Mesenchymal stem cell (in vitro differentiated cells and primary cell): ENCODE measurements at regions not wholly inside any gene's neighbourhood (a gene's known extent, or its start where the extent isn't known, plus 50 kb on each side); places are given as distances from the start of the nearest gene placed in this dataset.

Experiments used
- DNase-seq: peaks from one replicate; pipeline ENCODE4 v3.0.0-alpha.2; 2013
- H2AFZ ChIP-seq: one replicate; pipeline ENCODE4 v1.6.1; 2013; ENCODE audit warnings: low read depth, mild to moderate bottlenecking, control low read depth, inconsistent platforms, low read length, moderate library complexity
- H2AK5ac ChIP-seq: 2 replicates; pipeline ENCODE4 v1.6.1; 2013; ENCODE audit warnings: low read length, moderate library complexity, mild to moderate bottlenecking, inconsistent platforms; ENCODE audit not compliant: severe bottlenecking
- H2BK120ac ChIP-seq: one replicate; pipeline ENCODE4 v1.6.1; 2013; ENCODE audit warnings: low read depth, mild to moderate bottlenecking, inconsistent platforms, low read length, moderate library complexity
- H2BK12ac ChIP-seq, 2 experiments: one replicate each; pipeline ENCODE4 v1.6.1; 2013; ENCODE audit warnings: inconsistent platforms in 2 of 2, low read length in 2 of 2, mild to moderate bottlenecking in 2 of 2, moderate library complexity in 2 of 2, control low read depth in 1 of 2
- H2BK15ac ChIP-seq: one replicate; pipeline ENCODE4 v1.6.1; 2013; ENCODE audit warnings: mild to moderate bottlenecking, low read depth, inconsistent platforms; ENCODE audit not compliant: poor library complexity, severe bottlenecking
- H2BK5ac ChIP-seq: 2 replicates; pipeline ENCODE4 v1.6.1; 2013; ENCODE audit warnings: low read depth, mild to moderate bottlenecking, low read length, control low read depth, inconsistent platforms; ENCODE audit not compliant: poor library complexity, severe bottlenecking
- H3K14ac ChIP-seq, 2 experiments: one replicate each; pipeline ENCODE4 v1.6.1; 2013; ENCODE audit warnings: inconsistent platforms in 2 of 2, low read length in 2 of 2, control low read depth in 1 of 2, mild to moderate bottlenecking in 1 of 2, moderate library complexity in 1 of 2
- H3K18ac ChIP-seq, 2 experiments: one replicate each; pipeline ENCODE4 v1.6.1; 2013; ENCODE audit warnings: inconsistent platforms in 2 of 2, low read length in 2 of 2, control low read depth in 1 of 2, low read depth in 1 of 2, mild to moderate bottlenecking in 1 of 2
- H3K23ac ChIP-seq, 2 experiments: one replicate each; pipeline ENCODE4 v1.6.1; 2013; ENCODE audit warnings: inconsistent platforms in 2 of 2, low read length in 2 of 2, mild to moderate bottlenecking in 2 of 2, moderate library complexity in 2 of 2, control low read depth in 1 of 2
- H3K27ac ChIP-seq: 2 replicates; pipeline ENCODE4 v1.5.1; 2013; ENCODE audit warnings: mild to moderate bottlenecking, moderate library complexity, low read length, control low read depth, inconsistent platforms; ENCODE audit not compliant: poor library complexity, severe bottlenecking
- H3K27me3 ChIP-seq, 2 experiments: 2 replicates each; pipeline versions ENCODE4 v1.6.1 to v1.7.0; 2013; ENCODE audit warnings: low read length in 2 of 2, mild to moderate bottlenecking in 2 of 2, moderate library complexity in 2 of 2, control low read depth in 1 of 2, inconsistent platforms in 1 of 2; ENCODE audit not compliant: control insufficient read depth in 1 of 2, insufficient read depth in 1 of 2
- H3K36me3 ChIP-seq, 2 experiments: 2 replicates each; pipeline versions ENCODE4 v1.6.1 to v1.7.0; 2013; ENCODE audit warnings: low read length in 2 of 2, control low read depth in 1 of 2, inconsistent platforms in 1 of 2, low read depth in 1 of 2, mild to moderate bottlenecking in 1 of 2; ENCODE audit not compliant: insufficient read depth in 2 of 2, control insufficient read depth in 1 of 2
- H3K4ac ChIP-seq, 2 experiments: one replicate each; pipeline ENCODE4 v1.6.1; 2013; ENCODE audit warnings: inconsistent platforms in 2 of 2, low read length in 2 of 2, mild to moderate bottlenecking in 2 of 2, moderate library complexity in 2 of 2, control low read depth in 1 of 2, low read depth in 1 of 2
- H3K4me1 ChIP-seq: 2 replicates; pipeline ENCODE4 v1.6.1; 2013; ENCODE audit warnings: low read depth, low read length, control low read depth; ENCODE audit not compliant: control insufficient read depth, insufficient read depth
- H3K4me2 ChIP-seq: 2 replicates; pipeline ENCODE4 v1.6.1; 2013; ENCODE audit warnings: low read length, mild to moderate bottlenecking, inconsistent platforms; ENCODE audit not compliant: poor library complexity, severe bottlenecking
- H3K4me3 ChIP-seq, 2 experiments: 2 replicates each; pipeline versions ENCODE4 v1.5.1 to v1.7.0; 2013; ENCODE audit warnings: low read length in 2 of 2, mild to moderate bottlenecking in 2 of 2, control low read depth in 1 of 2, low read depth in 1 of 2; ENCODE audit not compliant: insufficient read depth in 1 of 2
- H3K79me1 ChIP-seq: replicated peaks from 2 replicates; pipeline ENCODE4 v1.6.1; 2013; ENCODE audit warnings: mild to moderate bottlenecking, control low read depth, low read length, inconsistent platforms; ENCODE audit not compliant: poor library complexity, severe bottlenecking
- H3K9ac ChIP-seq: 2 replicates; pipeline ENCODE4 v1.7.0; 2013; ENCODE audit warnings: mild to moderate bottlenecking, low read length, moderate library complexity
- H3K9me3 ChIP-seq: 2 replicates; pipeline ENCODE4 v1.7.0; 2013; ENCODE audit warnings: mild to moderate bottlenecking, low read length; ENCODE audit not compliant: control insufficient read depth
- H4K8ac ChIP-seq: one replicate; pipeline ENCODE4 v1.6.1; 2013; ENCODE audit warnings: inconsistent platforms, mild to moderate bottlenecking, low read length, moderate library complexity
- H4K91ac ChIP-seq: one replicate; pipeline ENCODE4 v1.6.1; 2013; ENCODE audit warnings: mild to moderate bottlenecking, low read length, inconsistent platforms
- WGBS: methylation state at CpG from one replicate; pipeline ENCODE4 v1.1.7; 2013; ENCODE audit warnings: mixed read lengths; 5-methylcytosine and 5-hydroxymethylcytosine counted together

GRCh38 chr15:26132811-26133210 is 269.7 kb upstream of the ATP10A start:
- Histone ChIP-seq H3K79me1 (no peaks in the 10 kb centered on the region), H4K8ac (no peak overlapping the region), H3K27me3 (peaks cover 0 to 6% of the 10 kb centered on the region in 2 experiments), H2BK5ac (no peak overlapping the region), H2AK5ac (no peak overlapping the region), H3K14ac (no peak overlapping the region), H3K9ac (no peak overlapping the region), H4K91ac (no peak overlapping the region), H3K36me3 (no peaks in the 10 kb centered on the region), H2BK120ac (no peak overlapping the region), H3K4ac (no peak overlapping the region), H3K18ac (no peak overlapping the region), H2AFZ (no peak overlapping the region), H3K4me3 (no peak overlapping the region), H3K27ac (no peak overlapping the region), H3K4me2 (no peak overlapping the region), H3K23ac (no peak overlapping the region), H2BK12ac (no peak overlapping the region), H2BK15ac (no peak overlapping the region), H3K4me1 (no peaks in the 10 kb centered on the region), H3K9me3 (no peaks in the 10 kb centered on the region)
- no peak for DNase-seq
- WGBS, result 45% methylated on average over 2 of the region's 3 CpGs

GRCh38 chr15:26129852-26130251 is 266.7 kb upstream of the ATP10A start:
- no peaks in the 10 kb centered on the region for H3K9me3 ChIP-seq
- H4K91ac ChIP-seq, result no peak overlapping the region
- no peak overlapping the region for H3K4me2 ChIP-seq
- no peak overlapping the region for H2BK5ac ChIP-seq
- H3K23ac ChIP-seq, result no peak overlapping the region
- H3K4ac ChIP-seq, result no peak overlapping the region
- no peak overlapping the region for H3K27ac ChIP-seq
- H3K27me3 ChIP-seq, result peaks cover 0 to 6% of the 10 kb centered on the region in 2 experiments
- DNase-seq, result no peak
- no peak overlapping the region for H2BK120ac ChIP-seq
- no peaks in the 10 kb centered on the region for H3K4me1 ChIP-seq
- WGBS, result 57% methylated on average over 1 of the region's 5 CpGs
- H3K9ac ChIP-seq, result no peak overlapping the region
- no peak overlapping the region for H2AK5ac ChIP-seq
- no peak overlapping the region for H2BK15ac ChIP-seq
- H3K14ac ChIP-seq, result no peak overlapping the region
- H2BK12ac ChIP-seq, result no peak overlapping the region
- H3K18ac ChIP-seq, result no peak overlapping the region
- H3K79me1 ChIP-seq, result no peaks in the 10 kb centered on the region
- no peak overlapping the region for H3K4me3 ChIP-seq
- H2AFZ ChIP-seq, result no peak overlapping the region
- no peak overlapping the region for H4K8ac ChIP-seq
- H3K36me3 ChIP-seq, result no peaks in the 10 kb centered on the region

GRCh38 chr15:26128611-26129140 is 265.5 kb upstream of the ATP10A start:
- Histone ChIP-seq H2BK15ac (no peak overlapping the region), H2AFZ (no peak overlapping the region), H3K9me3 (no peaks in the 10 kb centered on the region), H2BK5ac (no peak overlapping the region), H4K8ac (no peak overlapping the region), H3K79me1 (no peaks in the 10 kb centered on the region), H3K4me2 (no peak overlapping the region), H3K14ac (no peak overlapping the region), H3K4me1 (no peaks in the 10 kb centered on the region), H2AK5ac (no peak overlapping the region), H3K36me3 (no peaks in the 10 kb centered on the region), H3K4me3 (no peak overlapping the region), H3K18ac (no peak overlapping the region), H3K4ac (no peak overlapping the region), H3K9ac (no peak overlapping the region), H4K91ac (no peak overlapping the region), H2BK120ac (no peak overlapping the region), H3K27ac (no peak overlapping the region), H3K27me3 (peaks cover 0 to 6% of the 10 kb centered on the region in 2 experiments), H3K23ac (no peak overlapping the region), H2BK12ac (no peak overlapping the region)
- 85% methylated on average over 4 of the region's 7 CpGs for WGBS
- DNase-seq, result no peak

GRCh38 chr15:26126819-26127387 is 263.8 kb upstream of the ATP10A start:
- no peak overlapping the region for H3K4me3 ChIP-seq
- DNase-seq, result no peak
- no peak overlapping the region for H3K27ac ChIP-seq

More at GRCh38 chr15:26126819-26127387, 263.8 kb upstream of the ATP10A start:
- no peak overlapping the region for H2AFZ ChIP-seq
- H3K23ac ChIP-seq, result no peak overlapping the region
- no peak overlapping the region for H2BK12ac ChIP-seq
- H3K14ac ChIP-seq, result no peak overlapping the region
- H2BK15ac ChIP-seq, result no peak overlapping the region
- H3K9ac ChIP-seq, result no peak overlapping the region
- H3K18ac ChIP-seq, result no peak overlapping the region
- no peaks in the 10 kb centered on the region for H3K36me3 ChIP-seq
- H3K79me1 ChIP-seq, result no peaks in the 10 kb centered on the region
- no peak overlapping the region for H2BK5ac ChIP-seq
- 89% methylated on average over 3 of the region's 3 CpGs for WGBS
- no peak overlapping the region for H4K8ac ChIP-seq
- no peak overlapping the region for H2AK5ac ChIP-seq
- H3K4me2 ChIP-seq, result no peak overlapping the region
- H2BK120ac ChIP-seq, result no peak overlapping the region
- no peaks in the 10 kb centered on the region for H3K4me1 ChIP-seq
- H3K9me3 ChIP-seq, result no peaks in the 10 kb centered on the region
- H4K91ac ChIP-seq, result no peak overlapping the region
- no peak overlapping the region for H3K4ac ChIP-seq
- H3K27me3 ChIP-seq, result no peaks in the 10 kb centered on the region
